SK-MEL-5 (cell line): ENCODE measurements at regions not wholly inside any gene's neighbourhood (a gene's known extent, or its start where the extent isn't known, plus 50 kb on each side); places are given as distances from the start of the nearest gene placed in this dataset.
A peak's percentile ranks its signal among the peaks of the same experiment; 100 is the strongest.

Source experiments
- DNase-seq: peaks from one replicate; pipeline ENCODE4 v3.0.0-alpha.2; 2016; ENCODE audit warnings: low read depth, low spot score
- in situ Hi-C: cut with HindIII; loops from 2 replicates; pipeline ENCODE4 v1.10.0; 2016; ENCODE audit warnings: low sequenced_read_pairs, high pct_unique_total_duplicates, low pct_unique_long_range_greater_than_20kb

DNA sequence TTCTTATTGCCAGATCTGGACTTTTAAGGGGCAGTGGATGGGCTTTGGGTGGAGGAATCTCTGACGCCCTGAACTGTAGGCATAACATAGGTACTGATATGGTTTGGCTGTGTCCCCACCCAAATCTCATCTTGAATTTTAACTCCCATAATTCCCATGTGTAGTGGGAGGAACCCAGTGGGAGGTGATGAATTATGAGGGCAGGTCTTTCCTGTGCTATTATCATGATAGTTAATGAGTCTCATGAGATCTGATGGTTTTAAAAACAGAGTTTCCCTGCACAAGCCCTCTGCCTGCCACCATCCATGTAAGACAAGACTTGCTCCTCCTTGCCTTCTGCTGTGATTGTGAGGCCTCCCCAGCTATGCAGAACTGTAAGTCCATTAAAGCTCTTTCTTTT lies 160.0 kb upstream of the CRY1 start:
- DNase-seq: no peak
- in situ Hi-C loops: no loop called here

DNA sequence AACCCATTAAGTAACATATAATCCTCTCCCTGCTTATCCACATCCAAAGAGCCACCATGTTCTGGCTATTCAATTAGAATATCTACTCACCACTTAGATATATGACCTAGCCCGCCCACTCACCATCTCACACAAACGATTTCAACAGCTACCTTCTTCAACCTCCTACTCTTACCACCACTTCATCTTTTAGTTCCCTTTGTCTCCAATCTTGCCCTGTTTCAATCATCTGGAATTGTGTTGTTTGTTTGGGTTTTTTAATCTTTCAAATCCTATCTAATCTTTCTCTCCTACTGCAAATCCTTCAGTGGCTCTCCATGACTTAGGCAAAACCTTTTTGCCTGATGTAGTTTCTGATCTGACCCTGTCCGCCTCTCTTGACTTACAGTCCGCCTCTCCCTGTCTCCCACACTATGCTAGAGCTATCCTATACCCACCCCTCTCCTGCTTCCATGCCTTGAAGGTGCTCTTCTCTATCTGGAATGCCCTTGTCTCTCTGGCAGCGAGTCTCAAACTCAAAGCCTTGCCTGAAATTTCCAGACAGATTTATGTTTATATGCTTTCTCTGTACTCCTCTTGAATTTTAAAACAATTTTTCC lies 161.0 kb upstream of the CRY1 start:
- DNase-seq: no peak
- in situ Hi-C loops: no loop called here

- no peak for DNase-seq
- in situ Hi-C loops: no loop called here
Measured at GRCh38 chr12:107258780-107259179, 165.4 kb upstream of the CRY1 start.

DNA sequence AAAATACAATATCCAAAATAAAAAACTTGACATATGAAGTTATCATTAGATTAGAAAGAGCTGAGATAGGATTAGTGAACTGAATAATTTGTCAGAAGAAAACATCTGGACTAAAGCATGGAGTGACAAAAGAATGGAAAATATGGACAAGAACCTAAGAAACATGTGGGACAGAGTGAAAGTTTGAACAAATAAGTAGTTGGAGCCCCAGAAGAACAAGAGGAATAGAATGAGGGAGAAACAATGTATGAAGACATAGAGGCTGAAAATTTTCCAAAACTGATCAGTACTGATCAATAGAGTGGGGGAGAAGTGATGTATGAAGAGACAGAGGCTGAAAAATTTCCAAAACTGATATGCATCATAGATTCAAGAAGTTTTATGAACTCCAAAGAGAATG lies 170.6 kb upstream of the CRY1 start:
- DNase-seq: no peak
- in situ Hi-C loops: no loop called here

- in situ Hi-C loops: no loop called here
- DNase-seq: no peak
Measured at GRCh38 chr12:107264667-107265066, 171.3 kb upstream of the CRY1 start.

- DNase-seq: no peak
- in situ Hi-C loops: no loop called here
Measured at GRCh38 chr12:107267604-107268003, 174.3 kb upstream of the CRY1 start.

DNA sequence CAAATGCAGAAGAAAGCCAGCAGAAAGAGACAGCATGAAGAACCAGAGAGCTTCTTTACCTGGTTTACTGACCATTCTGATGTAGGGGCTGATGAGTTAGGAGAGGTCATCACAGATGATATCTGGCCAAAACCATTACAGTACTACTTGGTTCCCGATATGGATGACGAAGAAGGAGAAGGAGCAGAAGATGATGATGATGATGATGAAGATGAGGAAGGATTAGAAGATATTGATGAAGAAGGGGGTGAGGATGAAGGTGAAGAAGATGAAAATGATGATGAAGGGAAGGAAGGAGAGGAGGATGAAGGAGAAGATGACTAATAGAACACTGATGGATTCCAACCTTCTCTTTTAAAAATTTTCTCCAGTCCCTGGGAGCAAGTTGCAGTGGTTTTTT lies 178.2 kb upstream of the CRY1 start:
- in situ Hi-C loops: no loop called here
- DNase-seq: no peak

DNA sequence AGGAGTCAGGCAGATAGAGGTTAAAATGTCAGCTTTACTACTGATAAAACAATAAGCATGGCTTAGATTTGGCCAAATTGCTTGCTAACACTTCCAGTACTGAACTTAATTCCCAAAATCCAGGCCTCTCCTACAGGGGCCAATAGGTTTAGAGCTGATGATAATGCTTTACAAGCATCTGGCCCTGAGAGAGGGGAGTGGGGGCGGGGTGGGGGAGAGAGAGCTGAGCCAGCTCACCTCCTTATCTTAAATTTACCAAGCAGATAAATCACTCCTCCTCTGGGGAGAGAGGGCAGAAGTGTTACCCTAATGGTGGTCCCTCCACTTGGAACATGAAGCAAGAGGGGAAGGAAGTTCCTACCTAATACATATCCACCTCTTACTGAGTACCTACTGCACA lies 182.2 kb upstream of the CRY1 start:
- no peak for DNase-seq
- in situ Hi-C loops: no loop called here

DNA sequence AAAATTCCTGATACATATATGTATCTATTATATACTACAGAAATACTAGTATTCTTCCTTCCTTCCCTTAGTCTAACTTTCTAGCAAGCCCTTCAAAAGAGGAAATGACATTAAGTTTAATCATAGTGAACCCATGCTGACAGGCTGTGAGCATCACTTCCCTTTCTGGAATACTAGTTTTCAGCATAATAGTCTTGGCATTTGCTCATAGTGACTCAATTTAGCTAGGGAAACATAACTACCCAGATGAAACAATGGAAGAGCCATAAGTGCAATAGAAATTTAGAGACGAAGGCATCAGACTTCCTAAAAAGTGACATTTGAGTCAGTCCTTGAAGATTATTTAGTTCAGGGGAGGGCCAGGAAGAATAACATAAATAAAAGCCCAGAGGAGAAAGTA lies 184.5 kb upstream of the CRY1 start:
- in situ Hi-C loops: no loop called here
- no peak for DNase-seq

DNA sequence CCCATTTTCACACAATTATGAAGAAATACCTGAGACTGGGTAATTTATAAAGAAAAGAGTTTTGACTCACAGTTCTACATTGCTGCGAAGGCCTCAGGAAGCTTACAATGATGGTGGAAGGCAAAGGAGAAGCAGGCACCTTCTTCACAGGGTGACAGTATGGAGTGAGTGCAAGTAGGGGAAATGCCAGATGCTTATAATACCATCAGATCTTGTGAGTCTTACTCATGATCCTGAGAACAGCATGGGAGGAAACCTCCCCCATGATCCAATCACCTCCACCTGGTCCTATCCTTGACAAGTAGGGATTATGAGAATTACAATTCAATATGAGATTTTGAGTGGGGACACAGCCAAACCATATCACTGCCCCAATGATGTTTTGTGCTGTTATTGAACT lies 189.3 kb upstream of the CRY1 start:
- in situ Hi-C loops: no loop called here
- DNase-seq: no peak

GRCh38 chr12:107283652-107284051 lies 190.3 kb upstream of the CRY1 start:
- no peak for DNase-seq
- in situ Hi-C loops: no loop called here

DNA sequence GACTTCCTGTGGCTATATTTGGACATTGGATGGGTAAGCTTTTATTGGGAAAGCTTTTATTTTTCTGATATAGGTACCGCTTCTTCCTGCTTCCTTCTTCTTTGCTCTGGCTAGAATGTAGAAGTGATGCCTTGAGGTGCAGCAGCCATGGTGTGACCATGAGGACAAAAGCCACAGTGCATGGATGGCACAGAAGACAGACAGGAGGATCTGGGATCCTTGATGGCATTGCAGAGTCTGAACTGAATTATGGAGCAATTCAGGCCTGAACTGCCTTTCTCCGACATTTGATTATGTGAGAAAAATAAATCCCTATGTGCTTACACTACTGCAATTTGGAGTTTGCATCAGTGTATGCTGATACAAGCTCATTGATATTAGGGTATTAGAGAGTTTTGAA lies 191.3 kb upstream of the CRY1 start:
- DNase-seq: no peak
- in situ Hi-C loops: no loop called here

DNA sequence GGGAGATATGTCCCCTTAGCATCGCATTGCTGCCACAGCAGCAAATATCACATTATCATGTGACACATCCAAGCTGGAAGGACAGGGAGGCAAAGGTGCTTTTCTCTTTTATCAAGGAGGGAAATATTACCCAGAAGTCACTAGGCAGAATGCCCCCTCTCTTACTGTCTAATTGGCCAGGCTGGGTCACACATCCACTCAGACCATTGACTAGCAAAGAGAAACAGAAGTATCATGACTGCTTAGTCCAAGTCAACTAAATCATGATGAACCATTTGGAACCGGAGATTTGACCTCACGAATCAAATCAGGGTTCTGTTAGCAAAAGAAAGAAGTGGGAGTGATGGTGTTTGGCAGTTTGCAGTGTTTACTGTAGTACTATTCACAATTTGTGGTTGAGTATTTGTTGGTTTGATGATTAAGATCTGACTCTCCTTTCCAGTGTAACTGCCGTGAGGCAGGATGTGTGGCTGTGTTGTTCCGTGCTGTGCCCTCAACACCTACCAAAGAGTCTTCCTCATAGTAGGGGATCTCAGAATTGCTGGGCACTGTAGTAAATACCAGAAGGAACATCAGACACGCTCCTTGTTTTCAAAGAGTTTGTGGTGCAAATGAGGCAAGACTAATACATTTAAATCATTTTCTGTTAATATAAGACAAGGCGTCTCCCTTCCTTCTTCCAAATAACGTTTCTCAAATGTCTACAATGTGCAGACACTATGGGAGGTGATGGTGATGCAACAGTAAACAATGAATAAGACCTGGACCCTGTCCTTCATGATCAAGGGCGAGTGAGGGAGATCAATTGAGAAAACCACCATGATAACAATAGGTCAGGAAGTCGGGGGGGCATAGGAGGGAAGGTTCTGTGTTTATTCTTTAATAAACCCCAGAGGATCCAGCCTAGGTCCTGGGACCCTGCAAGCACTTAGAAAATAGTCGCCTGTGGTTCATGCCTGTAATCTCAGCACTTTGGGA lies 194.4 kb upstream of the CRY1 start:
- no peak for DNase-seq
- in situ Hi-C loops: no loop called here

GRCh38 chr12:107288414-107289127 lies 195.2 kb upstream of the CRY1 start:
- in situ Hi-C loops: no loop called here
- no peak for DNase-seq

DNA sequence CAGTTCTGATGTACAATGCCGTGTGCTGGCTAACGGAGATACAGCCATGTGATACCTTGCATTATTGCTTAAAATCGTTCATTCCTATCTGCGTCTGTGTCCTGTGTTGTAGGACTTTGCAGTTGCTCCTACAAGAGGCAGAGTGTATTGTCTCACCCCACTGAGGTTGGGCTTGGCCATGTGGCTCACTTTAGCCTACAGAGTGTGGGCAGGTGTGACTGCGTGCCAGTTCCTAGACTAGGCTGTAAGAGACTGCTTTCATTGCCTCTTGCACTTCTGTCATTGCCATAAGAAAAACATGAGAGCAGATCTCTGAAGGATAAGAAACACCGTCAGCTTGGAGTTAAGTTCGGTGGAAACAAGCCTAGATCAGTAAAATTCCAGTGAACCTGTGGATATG lies 197.7 kb upstream of the CRY1 start:
- in situ Hi-C loops: no loop called here
- no peak for DNase-seq

- DNase-seq: peak; percentile 16
- in situ Hi-C loops: no loop called here
Measured at GRCh38 chr12:107296681-107297089, 203.3 kb upstream of the CRY1 start.

GRCh38 chr12:107302649-107303341 lies 209.4 kb upstream of the CRY1 start:
- in situ Hi-C loops: no loop called here
- DNase-seq: no peak
